SJCRH30 (cell line): ENCODE measurements at regions not wholly inside any gene's neighbourhood (a gene's known extent, or its start where the extent isn't known, plus 50 kb on each side); places are given as distances from the start of the nearest gene placed in this dataset.
"Not testable (repeated sequence)": the region's sequence is repeated elsewhere in the genome, so short reads cannot be mapped to it uniquely, and the experiment has no call there.

Source experiments
- DNase-seq, 2 experiments: peaks; one replicate each; pipeline ENCODE4 v3.0.0-alpha.2; 2015 to 2020
- H3K27ac ChIP-seq: fragments of 250-450 bp; sonication (Bioruptor Pico); 2 replicates; pipeline ENCODE4 v1.5.1; 2020; ENCODE audit warnings: mild to moderate bottlenecking, moderate library complexity
- H3K27me3 ChIP-seq: fragments of 250-450 bp; sonication (Bioruptor Pico); 2 replicates; pipeline ENCODE4 v1.5.1; 2020; ENCODE audit warnings: mild to moderate bottlenecking, moderate library complexity
- H3K36me3 ChIP-seq: fragments of 250-450 bp; sonication (Bioruptor Pico); 2 replicates; pipeline ENCODE4 v1.5.1; 2020; ENCODE audit warnings: mild to moderate bottlenecking, moderate library complexity
- H3K4me1 ChIP-seq: fragments of 250-450 bp; sonication (Bioruptor Pico); 2 replicates; pipeline ENCODE4 v1.5.1; 2020; ENCODE audit warnings: mild to moderate bottlenecking, moderate library complexity
- H3K4me3 ChIP-seq: fragments of 250-450 bp; sonication (Bioruptor Pico); 2 replicates; pipeline ENCODE4 v1.5.1; 2020; ENCODE audit warnings: mild to moderate bottlenecking, moderate library complexity
- H3K9me3 ChIP-seq: fragments of 250-450 bp; sonication (Bioruptor Pico); replicated peaks from 2 replicates; pipeline ENCODE4 v1.5.1; 2020; ENCODE audit warnings: mild to moderate bottlenecking, moderate library complexity

GRCh38 chr20:25798174-25798993, 101.7 kb upstream of the ZNF337 start:
- not testable (repeated sequence) for H3K27me3 ChIP-seq, DNase-seq, H3K4me1 ChIP-seq, H3K9me3 ChIP-seq, H3K27ac ChIP-seq, H3K36me3 ChIP-seq, H3K4me3 ChIP-seq

GRCh38 chr20:25797062-25797461, 100.4 kb upstream of the ZNF337 start:
- not testable (repeated sequence) for H3K27ac ChIP-seq, H3K4me3 ChIP-seq, DNase-seq, H3K4me1 ChIP-seq, H3K27me3 ChIP-seq, H3K36me3 ChIP-seq, H3K9me3 ChIP-seq

- H3K9me3 ChIP-seq, H3K36me3 ChIP-seq, H3K27ac ChIP-seq, DNase-seq, H3K4me3 ChIP-seq, H3K4me1 ChIP-seq, H3K27me3 ChIP-seq: not testable (repeated sequence)
These were observed 80.6 kb upstream of the ZNF337 start for GRCh38 chr20:25777241-25777640.

- not testable (repeated sequence) for DNase-seq, H3K4me3 ChIP-seq, H3K27ac ChIP-seq, H3K27me3 ChIP-seq, H3K36me3 ChIP-seq, H3K9me3 ChIP-seq, H3K4me1 ChIP-seq
These were observed 78.1 kb upstream of the ZNF337 start for GRCh38 chr20:25774711-25775110.

GRCh38 chr20:25774203-25774602, 77.5 kb upstream of the ZNF337 start:
- not testable (repeated sequence) for H3K27ac ChIP-seq, H3K4me1 ChIP-seq, DNase-seq, H3K4me3 ChIP-seq, H3K9me3 ChIP-seq, H3K27me3 ChIP-seq, H3K36me3 ChIP-seq

- DNase-seq, H3K4me3 ChIP-seq, H3K27me3 ChIP-seq, H3K9me3 ChIP-seq, H3K36me3 ChIP-seq, H3K4me1 ChIP-seq, H3K27ac ChIP-seq: not testable (repeated sequence)
These were observed 75.8 kb upstream of the ZNF337 start for GRCh38 chr20:25772437-25772836.

GRCh38 chr20:25771818-25772217, 75.2 kb upstream of the ZNF337 start:
- not testable (repeated sequence) for H3K27me3 ChIP-seq, H3K9me3 ChIP-seq, H3K4me3 ChIP-seq, DNase-seq, H3K27ac ChIP-seq, H3K36me3 ChIP-seq, H3K4me1 ChIP-seq

- Histone ChIP-seq H3K27ac (no peak overlapping the region), H3K4me3 (no peak overlapping the region), H3K27me3 (no peaks in the 10 kb centered on the region), H3K4me1 (no peaks in the 10 kb centered on the region), H3K9me3 (no peaks in the 10 kb centered on the region), H3K36me3 (no peaks in the 10 kb centered on the region)
- no peak for DNase-seq
These were observed 64.9 kb upstream of the ZNF337 start for GRCh38 chr20:25761596-25761995.

GRCh38 chr20:25761046-25761445, 64.4 kb upstream of the ZNF337 start:
- H3K27ac ChIP-seq, H3K27me3 ChIP-seq, DNase-seq, H3K9me3 ChIP-seq, H3K4me1 ChIP-seq, H3K36me3 ChIP-seq, H3K4me3 ChIP-seq: not testable (repeated sequence)

GRCh38 chr20:25750765-25751696, 54.4 kb upstream of the ZNF337 start:
- Histone ChIP-seq H3K9me3 (no peaks in the 10 kb centered on the region), H3K27me3 (no peaks in the 10 kb centered on the region), H3K27ac (no peak overlapping the region), H3K4me1 (no peaks in the 10 kb centered on the region), H3K36me3 (no peaks in the 10 kb centered on the region), H3K4me3 (no peak overlapping the region)
- DNase-seq: no peak

- DNase-seq: no peak
- Histone ChIP-seq H3K27me3 (no peaks in the 10 kb centered on the region), H3K4me3 (no peak overlapping the region), H3K4me1 (no peaks in the 10 kb centered on the region), H3K27ac (no peak overlapping the region), H3K9me3 (no peaks in the 10 kb centered on the region), H3K36me3 (no peaks in the 10 kb centered on the region)
These were observed 53.6 kb upstream of the ZNF337 start for GRCh38 chr20:25750220-25750764.

GRCh38 chr20:25749649-25750048, 53.0 kb upstream of the ZNF337 start:
- H3K36me3 ChIP-seq: no peaks in the 10 kb centered on the region
- no peaks in the 10 kb centered on the region for H3K4me1 ChIP-seq
- no peak overlapping the region for H3K4me3 ChIP-seq
- H3K27me3 ChIP-seq: no peaks in the 10 kb centered on the region
- H3K9me3 ChIP-seq: no peaks in the 10 kb centered on the region
- no peak for DNase-seq
- H3K27ac ChIP-seq: no peak overlapping the region
